Stimulated activated naive CD8-positive, alpha-beta T cell treated with anti-CD3 and anti-CD28 coated beads, Interleukin-15, amount 100 ng/mL, for 72 hours (primary cell): ENCODE measurements at regions not wholly inside any gene's neighbourhood (a gene's known extent, or its start where the extent isn't known, plus 50 kb on each side); places are given as distances from the start of the nearest gene placed in this dataset.
A peak's percentile ranks its signal among the peaks of the same experiment; 100 is the strongest.
"Not testable (repeated sequence)": the region's sequence is repeated elsewhere in the genome, so short reads cannot be mapped to it uniquely, and the experiment has no call there.

Source experiments
- ATAC-seq: fragments of 150-1000 bp; cut with Tn5 transposase; 2 replicates; pipeline ENCODE4 v1.10.0; 2021; ENCODE audit warnings: mild to moderate bottlenecking, moderate library complexity
- DNase-seq, 2 donors: peaks; one replicate each; pipeline ENCODE4 v3.0.0; 2021 to 2022
- H3K27ac Mint-ChIP-seq, 2 donors: one replicate each; pipeline ENCODE4 v1.8.0; 2022; ENCODE audit warnings: mild to moderate bottlenecking in 2 of 2, mixed read lengths in 2 of 2, moderate library complexity in 2 of 2
- H3K27me3 Mint-ChIP-seq: one replicate; pipeline ENCODE4 v1.8.0; 2022; ENCODE audit warnings: mixed read lengths
- H3K4me1 Mint-ChIP-seq: one replicate; pipeline ENCODE4 v1.8.0; 2022; ENCODE audit warnings: mild to moderate bottlenecking, mixed read lengths
- H3K4me3 Mint-ChIP-seq, 2 donors: one replicate each; pipeline ENCODE4 v1.8.0; 2022; ENCODE audit warnings: mild to moderate bottlenecking in 2 of 2, mixed read lengths in 2 of 2, moderate library complexity in 1 of 2
- H3K9me3 Mint-ChIP-seq, 2 donors: one replicate each; pipeline ENCODE4 v1.8.0; 2022; ENCODE audit warnings: mixed read lengths in 2 of 2

GRCh38 chr15:21357056-21357455 lies 83.2 kb downstream of the POTEB3 start:
- not testable (repeated sequence) for H3K27ac Mint-ChIP-seq, H3K9me3 Mint-ChIP-seq, ATAC-seq, H3K27me3 Mint-ChIP-seq, H3K4me1 Mint-ChIP-seq, H3K4me3 Mint-ChIP-seq, DNase-seq

GRCh38 chr15:21355944-21356343 lies 84.4 kb downstream of the POTEB3 start:
- H3K9me3 Mint-ChIP-seq, H3K4me3 Mint-ChIP-seq, H3K27me3 Mint-ChIP-seq, DNase-seq, H3K27ac Mint-ChIP-seq, H3K4me1 Mint-ChIP-seq, ATAC-seq: not testable (repeated sequence)

DNA sequence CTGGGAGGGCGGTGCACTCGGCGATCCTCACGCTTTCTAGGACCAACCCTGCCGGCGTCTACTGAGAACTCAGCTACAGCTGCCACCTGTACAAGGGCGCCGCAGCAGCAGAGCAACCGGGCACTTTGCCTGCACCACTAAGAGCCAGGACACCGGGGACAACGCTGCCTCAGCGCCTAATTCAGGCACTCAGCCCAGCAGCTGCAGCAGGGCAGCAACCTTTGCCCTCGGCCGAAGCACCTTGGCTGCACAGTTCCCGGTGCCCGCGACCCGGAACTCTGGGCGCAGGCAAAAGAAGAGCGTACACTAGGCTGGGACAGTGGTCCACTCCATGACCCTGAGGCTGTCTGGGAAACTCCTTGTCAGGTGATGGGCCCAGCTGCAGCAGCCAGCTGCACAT lies 85.7 kb downstream of the POTEB3 start:
- not testable (repeated sequence) for H3K27me3 Mint-ChIP-seq, H3K27ac Mint-ChIP-seq, ATAC-seq, DNase-seq, H3K4me3 Mint-ChIP-seq, H3K9me3 Mint-ChIP-seq, H3K4me1 Mint-ChIP-seq

- not testable (repeated sequence) for H3K4me1 Mint-ChIP-seq, H3K4me3 Mint-ChIP-seq, H3K27me3 Mint-ChIP-seq, DNase-seq, H3K27ac Mint-ChIP-seq, ATAC-seq, H3K9me3 Mint-ChIP-seq
These were observed 87.5 kb downstream of the POTEB3 start for GRCh38 chr15:21352670-21353318.

DNA sequence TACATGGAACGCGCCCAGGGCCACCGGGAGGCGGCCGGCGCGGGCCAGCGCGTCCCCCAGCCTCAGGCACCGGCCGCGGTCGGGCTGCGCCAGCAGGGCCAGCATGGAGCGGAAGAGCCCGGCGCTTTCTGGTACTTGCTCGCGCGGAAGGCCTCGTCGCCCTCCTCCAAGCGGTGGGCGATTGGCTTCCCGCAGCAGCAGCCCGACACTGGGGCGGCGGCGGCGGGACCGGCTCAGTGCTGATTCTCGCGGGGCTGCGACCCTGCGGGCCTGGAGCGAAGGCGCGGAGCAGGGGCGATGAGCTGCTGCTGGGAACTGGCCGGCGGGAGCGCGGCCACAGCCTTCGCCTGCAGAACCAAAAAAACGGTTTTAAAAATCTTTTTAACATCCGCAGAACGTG lies 95.3 kb downstream of the POTEB3 start:
- peak; percentile 10 to 18 for DNase-seq
- H3K27ac Mint-ChIP-seq, H3K9me3 Mint-ChIP-seq, H3K27me3 Mint-ChIP-seq, H3K4me3 Mint-ChIP-seq, ATAC-seq, H3K4me1 Mint-ChIP-seq: not testable (repeated sequence)

- not testable (repeated sequence) for H3K4me1 Mint-ChIP-seq, H3K4me3 Mint-ChIP-seq, H3K27me3 Mint-ChIP-seq, H3K9me3 Mint-ChIP-seq, DNase-seq, H3K27ac Mint-ChIP-seq
- peak; percentile 33 for ATAC-seq
These were observed 95.8 kb downstream of the POTEB3 start for GRCh38 chr15:21344500-21344899.

GRCh38 chr15:21337028-21337427 lies 103.3 kb downstream of the POTEB3 start:
- not testable (repeated sequence) for DNase-seq, H3K9me3 Mint-ChIP-seq, ATAC-seq, H3K4me1 Mint-ChIP-seq, H3K27ac Mint-ChIP-seq, H3K4me3 Mint-ChIP-seq, H3K27me3 Mint-ChIP-seq

DNA sequence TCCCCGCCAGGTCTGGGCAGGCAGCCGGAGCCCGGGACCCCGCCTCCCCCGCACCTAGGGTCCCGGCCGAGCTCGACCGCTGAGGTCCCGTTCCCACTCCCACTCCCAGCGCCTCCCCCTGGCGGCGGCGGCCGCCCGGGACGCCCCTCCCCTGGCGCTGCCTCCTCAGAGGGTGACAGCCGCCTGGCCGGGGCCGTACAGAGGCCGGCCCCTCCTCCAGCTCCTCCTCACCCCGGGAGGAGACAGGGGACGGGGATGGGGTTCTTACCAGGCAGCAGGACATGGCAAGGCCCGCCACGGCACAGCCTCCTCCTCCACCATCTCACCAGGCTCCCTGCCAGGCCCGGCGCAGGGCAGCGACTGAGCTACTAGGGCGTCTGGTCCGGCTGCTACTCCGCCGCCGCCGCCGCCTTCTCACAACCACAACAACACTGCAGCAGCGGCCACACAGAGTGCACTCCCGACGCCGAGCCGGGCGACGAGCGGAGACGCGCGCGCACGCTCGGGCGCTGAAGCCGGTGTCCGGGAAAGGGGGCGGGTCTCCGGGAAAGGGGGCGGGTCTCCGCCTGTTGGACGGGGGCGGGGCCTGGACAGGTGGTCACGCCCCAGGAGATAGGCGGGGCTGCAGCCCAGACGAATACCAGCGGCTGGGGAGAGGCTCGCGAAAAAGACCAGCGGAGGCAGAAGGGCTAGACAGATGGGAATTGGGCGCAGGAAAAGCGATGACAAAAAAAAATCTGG lies 115.4 kb downstream of the POTEB3 start:
- H3K4me1 Mint-ChIP-seq, H3K4me3 Mint-ChIP-seq, DNase-seq, H3K9me3 Mint-ChIP-seq, H3K27me3 Mint-ChIP-seq, ATAC-seq, H3K27ac Mint-ChIP-seq: not testable (repeated sequence)

DNA sequence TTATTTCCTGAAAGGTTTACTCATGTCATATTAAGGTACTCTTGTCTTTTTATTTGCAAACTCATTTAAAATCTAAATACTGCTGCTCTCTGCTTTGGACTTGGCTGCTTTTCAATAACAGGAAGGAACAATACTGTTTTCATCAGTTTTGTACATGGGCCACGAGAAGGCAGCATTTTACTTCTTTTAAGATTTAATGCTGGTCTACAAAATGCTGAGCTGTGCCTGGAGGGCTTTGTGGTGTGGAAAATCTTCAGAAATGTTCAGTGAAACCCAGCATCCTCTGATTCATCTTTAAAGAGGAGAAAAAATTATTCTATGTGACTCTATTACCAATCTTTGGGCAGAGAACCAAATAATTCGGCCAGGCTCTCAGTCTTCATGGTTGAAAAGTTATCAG lies 155.9 kb downstream of the POTEB3 start:
- not testable (repeated sequence) for H3K4me3 Mint-ChIP-seq, H3K27ac Mint-ChIP-seq
- peak; percentile 71 for ATAC-seq

GRCh38 chr15:21283210-21283609 lies 157.1 kb downstream of the POTEB3 start:
- H3K27me3 Mint-ChIP-seq, DNase-seq, H3K9me3 Mint-ChIP-seq, H3K4me1 Mint-ChIP-seq, H3K4me3 Mint-ChIP-seq, H3K27ac Mint-ChIP-seq: not testable (repeated sequence)
- ATAC-seq, result peak; percentile 89

More for the DNA sequence above, 155.9 kb downstream of the POTEB3 start:
- not testable (repeated sequence) for H3K27me3 Mint-ChIP-seq, H3K9me3 Mint-ChIP-seq, H3K4me1 Mint-ChIP-seq, DNase-seq

DNA sequence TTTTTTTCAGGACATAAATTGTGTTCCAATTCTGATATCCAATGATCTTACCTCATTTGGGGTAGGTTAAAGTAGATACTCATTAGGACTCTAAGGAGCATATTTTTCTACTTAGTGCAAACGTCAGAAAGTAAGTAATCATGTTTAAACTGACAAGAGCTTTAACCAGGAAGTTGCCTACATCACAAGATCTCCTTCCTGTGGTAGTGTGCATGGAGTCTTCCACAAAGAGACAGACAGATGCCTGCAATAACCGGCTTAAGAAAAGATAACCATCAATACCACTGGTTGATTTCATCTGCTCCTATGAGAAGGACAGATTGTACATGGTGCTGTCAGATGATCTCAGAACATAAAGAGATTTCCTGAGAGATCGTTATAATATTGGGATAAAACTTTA lies 160.0 kb downstream of the POTEB3 start:
- not testable (repeated sequence) for H3K27me3 Mint-ChIP-seq, H3K4me1 Mint-ChIP-seq, ATAC-seq, H3K9me3 Mint-ChIP-seq, DNase-seq, H3K4me3 Mint-ChIP-seq, H3K27ac Mint-ChIP-seq

DNA sequence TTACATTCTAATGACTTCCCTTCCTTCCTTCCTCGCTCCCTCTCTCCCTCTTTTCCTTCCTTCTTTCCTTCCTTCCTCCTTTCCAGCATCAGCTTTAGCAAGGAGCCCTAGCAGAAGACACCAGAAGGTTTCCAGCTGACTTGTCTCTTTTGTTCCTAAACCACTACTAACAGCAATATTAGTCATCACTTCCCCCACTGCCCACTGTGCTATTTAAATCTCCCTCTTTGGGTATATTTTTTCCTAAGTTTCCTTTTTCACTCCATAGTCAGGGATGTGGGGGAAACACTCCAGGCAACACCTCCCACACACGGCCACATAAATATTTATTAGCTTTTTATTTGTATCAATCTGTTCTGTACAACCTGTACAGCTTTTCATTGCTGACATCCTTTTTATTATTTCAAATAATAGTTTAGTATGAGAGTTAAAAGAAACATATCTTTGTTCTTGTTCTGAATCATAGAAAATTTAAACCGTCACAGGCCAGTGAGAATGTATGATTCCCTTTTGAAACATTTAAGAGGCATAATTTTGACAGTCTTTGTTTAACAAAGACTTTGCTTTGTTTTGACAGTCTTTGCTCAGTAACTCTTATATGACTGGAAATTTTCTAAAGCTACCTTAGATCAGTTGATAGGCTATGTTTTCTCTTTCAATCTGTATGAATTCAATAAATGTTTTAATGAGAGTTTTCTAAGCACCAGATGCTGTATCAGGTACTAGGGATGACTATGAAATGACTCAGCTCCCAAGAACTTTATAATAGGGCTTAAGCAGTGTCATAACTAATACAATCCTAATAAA lies 167.9 kb downstream of the POTEB3 start:
- H3K27ac Mint-ChIP-seq, H3K4me1 Mint-ChIP-seq, H3K4me3 Mint-ChIP-seq, H3K27me3 Mint-ChIP-seq, ATAC-seq, DNase-seq, H3K9me3 Mint-ChIP-seq: not testable (repeated sequence)

GRCh38 chr15:21271566-21271965 lies 168.7 kb downstream of the POTEB3 start:
- Mint-ChIP-seq H3K4me3 (no peak overlapping the region), H3K9me3 (no peaks in the 10 kb centered on the region), H3K27ac (no peak overlapping the region), H3K27me3 (peaks cover 8% of the 10 kb centered on the region), H3K4me1 (peaks cover 6% of the 10 kb centered on the region)
- DNase-seq, result no peak
- no peak for ATAC-seq

GRCh38 chr15:21270474-21270873 lies 169.8 kb downstream of the POTEB3 start:
- ATAC-seq, result no peak
- peaks cover 8% of the 10 kb centered on the region for H3K27me3 Mint-ChIP-seq
- H3K9me3 Mint-ChIP-seq, result no peaks in the 10 kb centered on the region
- no peak for DNase-seq
- peaks cover 6% of the 10 kb centered on the region for H3K4me1 Mint-ChIP-seq
- no peak overlapping the region for H3K4me3 Mint-ChIP-seq
- H3K27ac Mint-ChIP-seq, result no peak overlapping the region

DNA sequence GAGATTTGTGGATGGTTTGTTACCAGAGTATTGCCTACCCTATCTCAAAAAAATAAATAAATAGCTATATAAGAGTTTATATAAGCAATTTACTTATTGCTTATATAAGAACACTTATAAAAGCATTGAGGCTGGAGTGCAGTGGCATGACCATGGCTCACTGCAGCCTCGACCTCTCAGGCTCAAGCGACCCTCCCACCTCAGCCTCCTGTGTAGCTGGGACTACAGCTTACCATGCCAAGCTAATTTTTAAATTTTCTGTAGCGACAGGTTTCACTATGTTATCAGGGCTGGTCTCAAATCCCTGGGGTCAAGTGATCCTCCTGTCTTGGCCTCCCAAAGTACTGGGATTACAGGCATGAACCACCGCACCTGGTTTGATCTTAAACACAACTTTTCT lies 170.6 kb downstream of the POTEB3 start:
- H3K27me3 Mint-ChIP-seq, DNase-seq, ATAC-seq, H3K9me3 Mint-ChIP-seq, H3K4me1 Mint-ChIP-seq, H3K4me3 Mint-ChIP-seq, H3K27ac Mint-ChIP-seq: not testable (repeated sequence)

DNA sequence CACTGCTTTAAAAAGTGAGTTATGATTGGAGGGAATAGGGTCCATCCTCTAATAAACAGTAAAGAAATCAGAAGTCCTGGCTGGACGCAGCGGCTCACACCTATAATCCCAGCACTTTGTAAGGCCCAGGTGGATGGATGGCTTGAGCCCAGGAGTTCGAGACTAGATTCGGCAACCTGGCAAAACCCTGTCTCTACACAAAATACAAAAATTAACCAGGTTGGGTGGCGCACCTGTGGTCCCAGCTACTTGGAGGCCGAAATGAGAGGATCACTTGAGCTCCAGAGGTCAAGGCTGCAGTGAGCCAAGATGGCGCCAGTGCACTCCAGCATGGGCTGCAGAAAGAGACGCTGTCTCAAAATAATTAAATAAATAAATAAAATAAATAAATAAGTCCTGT lies 171.2 kb downstream of the POTEB3 start:
- Mint-ChIP-seq H3K4me3 (no peak overlapping the region), H3K4me1 (peaks cover 6% of the 10 kb centered on the region), H3K27me3 (peaks cover 8% of the 10 kb centered on the region), H3K9me3 (no peaks in the 10 kb centered on the region), H3K27ac (no peak overlapping the region)
- ATAC-seq, result no peak
- DNase-seq, result no peak
